Activated CD8-positive, alpha-beta memory T cell treated with anti-CD3 and anti-CD28 coated beads for 24 hours (primary cell): ENCODE measurements at regions not wholly inside any gene's neighbourhood (a gene's known extent, or its start where the extent isn't known, plus 50 kb on each side); places are given as distances from the start of the nearest gene placed in this dataset.

ENCODE experiments used
- DNase-seq: peaks from one replicate; pipeline ENCODE4 v3.0.0-alpha.2; 2020

- no peak for DNase-seq
Measured at GRCh38 chr18:25425024-25425423, 73.1 kb upstream of the ZNF521 start.

GRCh38 chr18:25423760-25424159 lies 71.8 kb upstream of the ZNF521 start:
- no peak for DNase-seq

DNA sequence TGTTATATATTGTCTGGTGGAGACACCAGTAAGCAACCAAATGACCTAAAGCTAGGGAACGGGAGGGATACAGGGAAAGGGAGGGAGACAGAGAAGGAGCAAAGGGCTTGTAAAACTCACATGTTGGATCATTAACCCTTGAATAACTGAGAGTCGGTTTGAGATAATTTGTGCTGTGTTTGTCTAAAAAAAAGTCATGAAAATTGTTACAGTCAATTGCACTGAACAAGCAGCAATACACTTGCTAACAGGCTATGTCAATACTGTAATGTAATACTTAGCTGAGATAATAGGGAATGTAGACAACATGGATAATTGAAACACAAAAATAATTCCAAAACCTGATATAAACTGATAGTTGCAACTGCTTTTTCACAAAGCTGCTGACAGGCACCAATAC lies 71.3 kb upstream of the ZNF521 start:
- DNase-seq: no peak

DNA sequence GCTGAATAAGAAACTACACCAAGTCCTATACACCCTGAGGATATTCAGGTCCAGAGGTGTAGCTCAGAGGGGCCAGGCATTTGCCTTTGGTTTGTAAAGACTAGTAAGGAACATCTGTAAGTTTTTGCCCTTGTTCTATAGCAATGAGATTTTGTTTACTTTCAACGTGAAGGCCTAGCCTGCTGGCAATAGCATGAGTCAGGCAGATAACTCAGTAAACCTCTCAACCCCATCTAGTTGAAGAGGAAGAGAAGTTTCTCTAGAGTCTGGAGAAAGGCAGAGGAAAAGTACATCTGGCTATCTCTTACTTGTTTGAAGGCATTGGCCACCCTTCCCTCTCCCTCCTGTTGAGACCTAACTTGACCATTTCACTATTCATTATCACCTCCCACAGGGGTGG lies 70.3 kb upstream of the ZNF521 start:
- DNase-seq: no peak

GRCh38 chr18:25420077-25420825 lies 68.3 kb upstream of the ZNF521 start:
- no peak for DNase-seq

GRCh38 chr18:25416374-25416773 lies 64.4 kb upstream of the ZNF521 start:
- no peak for DNase-seq

DNA sequence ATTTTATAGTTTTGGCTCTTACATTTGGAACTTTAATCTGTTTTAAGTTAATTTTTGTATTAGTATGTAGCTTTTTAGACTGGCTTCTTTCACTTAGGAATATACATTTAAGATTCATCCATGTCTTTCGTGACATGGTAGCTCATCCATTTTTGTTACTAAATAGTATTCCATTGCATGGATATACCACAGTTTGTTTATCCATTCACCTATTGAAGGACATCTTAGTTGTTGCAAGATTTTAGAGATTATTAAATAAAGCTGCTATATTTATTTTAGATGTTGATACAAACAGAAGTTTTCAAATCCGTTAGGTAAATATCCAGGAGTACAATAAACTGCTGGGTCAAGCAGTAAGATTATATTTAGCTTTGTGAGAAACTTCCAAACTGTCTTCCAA lies 58.0 kb upstream of the ZNF521 start:
- DNase-seq: no peak

- no peak for DNase-seq
Measured at GRCh38 chr18:25408293-25408692, 56.3 kb upstream of the ZNF521 start.
